ENCODE measurements at regions not wholly inside any gene's neighbourhood (a gene's known extent, or its start where the extent isn't known, plus 50 kb on each side); places are given as distances from the start of the nearest gene placed in this dataset.

- H3K36me3 ChIP-seq (ENCODE audit: insufficient read depth in 1 of 2, low read depth in 1 of 2), result no peaks in the 10 kb centered on the region
- H3K4me3 ChIP-seq, result no peak overlapping the region
- no peak overlapping the region for H3K27ac ChIP-seq
- ATAC-seq, result no peak
- no peak for DNase-seq
- 86 to 90% (median 87%) methylated on average over 6 of the region's 6 CpGs for WGBS, 3 donors
- no peaks in the 10 kb centered on the region for H3K27me3 ChIP-seq (ENCODE audit: insufficient read depth in 3 of 3, low read length in 2 of 3)
- H3K4me1 ChIP-seq, result no peaks in the 10 kb centered on the region
- H3K9me3 ChIP-seq, result no peaks in the 10 kb centered on the region
- no peak for TF ChIP-seq CTCF (IDR thresholded peaks at IDR 0.05)
- intact Hi-C loops (cut with DNase I), result no loop called here
Observed at GRCh38 chr14:97713023-97713422, 915.8 kb downstream of the VRK1 start.

GRCh38 chr14:97718886-97719442 lies 921.8 kb downstream of the VRK1 start:
- H3K4me1 ChIP-seq, result no peaks in the 10 kb centered on the region
- 58 to 82% (median 70%) methylated on average over 1 of the region's 1 CpG for WGBS, 3 donors
- H3K27me3 ChIP-seq (ENCODE audit: insufficient read depth in 3 of 3, low read length in 2 of 3), result peaks cover 0 to 2% (median 0%) of the 10 kb centered on the region in 3 donors
- intact Hi-C loops (cut with DNase I), result no loop called here
- no peak overlapping the region for H3K27ac ChIP-seq
- ATAC-seq (no peak), DNase-seq (no peak)
- H3K9me3 ChIP-seq, result peaks cover 10% of the 10 kb centered on the region
- H3K4me3 ChIP-seq, result no peak overlapping the region
- H3K36me3 ChIP-seq (ENCODE audit: insufficient read depth in 1 of 2, low read depth in 1 of 2), result no peaks in the 10 kb centered on the region
- no peak for TF ChIP-seq CTCF (IDR thresholded peaks at IDR 0.05)

- peaks cover 0 to 2% (median 0%) of the 10 kb centered on the region in 3 donors for H3K27me3 ChIP-seq (ENCODE audit: insufficient read depth in 3 of 3, low read length in 2 of 3)
- 19 to 86% (median 84%) methylated on average over 2 of the region's 2 CpGs for WGBS, 3 donors
- no peak for TF ChIP-seq CTCF (IDR thresholded peaks at IDR 0.05)
- peaks cover 10% of the 10 kb centered on the region for H3K9me3 ChIP-seq
- no peaks in the 10 kb centered on the region for H3K4me1 ChIP-seq
- intact Hi-C loops (cut with DNase I), result no loop called here
- H3K4me3 ChIP-seq, result no peak overlapping the region
- no peaks in the 10 kb centered on the region for H3K36me3 ChIP-seq (ENCODE audit: insufficient read depth in 1 of 2, low read depth in 1 of 2)
- H3K27ac ChIP-seq, result no peak overlapping the region
- DNase-seq, result no peak
- no peak for ATAC-seq
Observed at GRCh38 chr14:97719931-97720330, 922.7 kb downstream of the VRK1 start.

GRCh38 chr14:97723351-97723750 lies 926.2 kb downstream of the VRK1 start:
- DNase-seq, result no peak
- Histone ChIP-seq H3K4me1 (no peaks in the 10 kb centered on the region), H3K36me3 (ENCODE audit: insufficient read depth in 1 of 2, low read depth in 1 of 2) (no peaks in the 10 kb centered on the region), H3K4me3 (no peak overlapping the region), H3K27ac (no peak overlapping the region), H3K27me3 (ENCODE audit: insufficient read depth in 3 of 3, low read length in 2 of 3) (peaks cover 0 to 2% (median 0%) of the 10 kb centered on the region in 3 donors), H3K9me3 (peaks cover 10% of the 10 kb centered on the region)
- intact Hi-C loops (cut with DNase I), result no loop called here
- no peak for TF ChIP-seq CTCF (IDR thresholded peaks at IDR 0.05)
- no peak for ATAC-seq
- WGBS, 3 donors, result 75 to 85% (median 76%) methylated on average over 6 of the region's 6 CpGs

- ATAC-seq (no peak), DNase-seq (no peak)
- 79 to 84% (median 79%) methylated on average over 7 of the region's 7 CpGs for WGBS, 3 donors
- Histone ChIP-seq H3K4me3 (no peak overlapping the region), H3K36me3 (ENCODE audit: insufficient read depth in 1 of 2, low read depth in 1 of 2) (no peaks in the 10 kb centered on the region), H3K4me1 (no peaks in the 10 kb centered on the region), H3K9me3 (peaks cover 10% of the 10 kb centered on the region), H3K27ac (no peak overlapping the region), H3K27me3 (ENCODE audit: insufficient read depth in 3 of 3, low read length in 2 of 3) (peaks cover 0 to 2% (median 0%) of the 10 kb centered on the region in 3 donors)
- intact Hi-C loops (cut with DNase I), result no loop called here
- TF ChIP-seq CTCF (IDR thresholded peaks at IDR 0.05), result no peak
Observed at GRCh38 chr14:97723819-97724218, 926.6 kb downstream of the VRK1 start.

All from psoas muscle (tissue), 7 donors.